AG04449 (cell line): ENCODE measurements at regions not wholly inside any gene's neighbourhood (a gene's known extent, or its start where the extent isn't known, plus 50 kb on each side); places are given as distances from the start of the nearest gene placed in this dataset.
A peak's percentile ranks its signal among the peaks of the same experiment; 100 is the strongest.
"Not testable (repeated sequence)": the region's sequence is repeated elsewhere in the genome, so short reads cannot be mapped to it uniquely, and the experiment has no call there.

Experiments used
- CTCF ChIA-PET: fragments of 350-600 bp; formaldehyde crosslinking; extraction: SDS; loops from one replicate; lab custom pipeline; 2021; ENCODE audit warnings: antibody characterized with exemption; lab: Yijun Ruan, JAX
- POLR2A ChIA-PET: fragments of 400-600, 350-600 bp; formaldehyde crosslinking; extraction: SDS; loops from one replicate; lab custom pipeline; 2020; ENCODE audit warnings: antibody characterized with exemption, inconsistent platforms; lab: Yijun Ruan, JAX
- DNase-seq: peaks from one replicate; pipeline ENCODE4 v3.0.0-alpha.2; 2010; ENCODE audit warnings: low read depth, low spot score
- H3K4me3 ChIP-seq: 2 replicates; pipeline ENCODE4 v1.5.1; 2011; ENCODE audit warnings: low read depth, mild to moderate bottlenecking, control low read depth, low read length
- CTCF ChIP-seq: IDR thresholded peaks from one replicate; pipeline ENCODE4 v1.5.1; 2011; ENCODE audit warnings: mild to moderate bottlenecking, moderate library complexity, low read length, control low read depth, inconsistent platforms; ENCODE audit not compliant: insufficient read depth; ENCODE audit errors: missing control alignments

GRCh38 chr7:65800890-65801341, 72.0 kb upstream of the VKORC1L1 start:
- no peak for DNase-seq
- TF ChIP-seq CTCF: no peak
- ChIA-PET CTCF (no interaction called here), POLR2A (no interaction called here)
- no peak overlapping the region for H3K4me3 ChIP-seq

GRCh38 chr7:65804887-65805286, 68.0 kb upstream of the VKORC1L1 start:
- POLR2A ChIA-PET: no interaction called here
- TF ChIP-seq CTCF: no peak
- no peak for DNase-seq
- H3K4me3 ChIP-seq: no peak overlapping the region
- CTCF ChIA-PET: interaction anchor here (1.7 kb wide), 1 partner anchor 18 kb away, joined by 3 read pairs; no protein-coding TSS in a partner anchor

- H3K4me3 ChIP-seq, CTCF ChIA-PET, DNase-seq, POLR2A ChIA-PET: not testable (repeated sequence)
Observed at GRCh38 chr7:65807067-65807466, 65.8 kb upstream of the VKORC1L1 start.

GRCh38 chr7:65809259-65809981, 63.5 kb upstream of the VKORC1L1 start:
- DNase-seq: no peak
- POLR2A ChIA-PET: no interaction called here
- CTCF ChIA-PET: no interaction called here
- no peak overlapping the region for H3K4me3 ChIP-seq
- TF ChIP-seq CTCF: no peak

- no peak for TF ChIP-seq CTCF
- DNase-seq: no peak
- ChIA-PET POLR2A (no interaction called here), CTCF (no interaction called here)
- H3K4me3 ChIP-seq: no peak overlapping the region
Observed at GRCh38 chr7:65809982-65810288, 62.9 kb upstream of the VKORC1L1 start.

- DNase-seq: peak; percentile 23
- H3K4me3 ChIP-seq: no peak overlapping the region
- no peak for TF ChIP-seq CTCF
- CTCF ChIA-PET: no interaction called here
- POLR2A ChIA-PET: no interaction called here
Observed at GRCh38 chr7:65812281-65812680, 60.6 kb upstream of the VKORC1L1 start.

- DNase-seq, H3K4me3 ChIP-seq, POLR2A ChIA-PET, CTCF ChIA-PET: not testable (repeated sequence)
Observed at GRCh38 chr7:65814556-65815167, 58.2 kb upstream of the VKORC1L1 start.
